GDM1 (cell line): ENCODE measurements at regions not wholly inside any gene's neighbourhood (a gene's known extent, or its start where the extent isn't known, plus 50 kb on each side); places are given as distances from the start of the nearest gene placed in this dataset.
A peak's percentile ranks its signal among the peaks of the same experiment; 100 is the strongest.
"Not testable (repeated sequence)": the region's sequence is repeated elsewhere in the genome, so short reads cannot be mapped to it uniquely, and the experiment has no call there.

ENCODE experiments used
- DNase-seq: peaks from one replicate; lab custom pipeline; 2025; lab: John Stamatoyannopoulos, UW

- DNase-seq, result no peak
These were observed 128.7 kb downstream of the KBTBD2 start for GRCh38 chr7:32762925-32763293.

DNA sequence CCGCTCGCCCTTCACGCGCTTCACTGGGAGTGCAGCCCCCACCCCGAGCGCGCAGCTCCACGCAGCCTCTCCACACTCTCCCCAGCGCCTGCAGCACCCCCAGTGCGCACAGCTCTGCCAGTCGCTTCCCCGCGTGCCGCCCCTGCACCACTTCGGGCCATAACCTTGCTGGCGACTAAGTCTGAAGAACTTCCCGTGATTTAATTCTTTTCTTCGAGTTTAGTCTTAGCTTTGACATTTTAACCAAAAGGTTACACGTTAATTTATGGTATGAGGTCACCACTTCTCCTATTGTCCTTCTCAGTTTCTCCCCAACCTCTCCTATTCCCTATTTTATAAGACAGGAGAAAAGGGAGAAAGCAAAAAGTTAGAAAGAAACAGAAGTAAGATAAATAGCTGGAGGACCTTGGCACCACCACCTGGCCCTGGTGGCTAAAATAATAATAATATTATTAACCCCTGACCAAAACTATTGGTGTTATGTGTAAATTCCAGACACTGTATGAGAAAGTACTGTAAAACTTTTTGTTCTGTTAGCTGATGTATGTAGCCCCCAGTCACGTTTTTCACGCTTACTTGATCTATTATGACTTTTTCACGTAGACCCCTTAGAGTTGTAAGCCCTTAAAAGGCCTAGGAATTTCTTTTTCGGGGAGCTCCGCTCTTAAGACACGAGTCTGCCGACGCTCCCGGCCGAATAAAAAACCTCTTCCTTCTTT, 129.2 kb downstream of the KBTBD2 start:
- not testable (repeated sequence) for DNase-seq

DNA sequence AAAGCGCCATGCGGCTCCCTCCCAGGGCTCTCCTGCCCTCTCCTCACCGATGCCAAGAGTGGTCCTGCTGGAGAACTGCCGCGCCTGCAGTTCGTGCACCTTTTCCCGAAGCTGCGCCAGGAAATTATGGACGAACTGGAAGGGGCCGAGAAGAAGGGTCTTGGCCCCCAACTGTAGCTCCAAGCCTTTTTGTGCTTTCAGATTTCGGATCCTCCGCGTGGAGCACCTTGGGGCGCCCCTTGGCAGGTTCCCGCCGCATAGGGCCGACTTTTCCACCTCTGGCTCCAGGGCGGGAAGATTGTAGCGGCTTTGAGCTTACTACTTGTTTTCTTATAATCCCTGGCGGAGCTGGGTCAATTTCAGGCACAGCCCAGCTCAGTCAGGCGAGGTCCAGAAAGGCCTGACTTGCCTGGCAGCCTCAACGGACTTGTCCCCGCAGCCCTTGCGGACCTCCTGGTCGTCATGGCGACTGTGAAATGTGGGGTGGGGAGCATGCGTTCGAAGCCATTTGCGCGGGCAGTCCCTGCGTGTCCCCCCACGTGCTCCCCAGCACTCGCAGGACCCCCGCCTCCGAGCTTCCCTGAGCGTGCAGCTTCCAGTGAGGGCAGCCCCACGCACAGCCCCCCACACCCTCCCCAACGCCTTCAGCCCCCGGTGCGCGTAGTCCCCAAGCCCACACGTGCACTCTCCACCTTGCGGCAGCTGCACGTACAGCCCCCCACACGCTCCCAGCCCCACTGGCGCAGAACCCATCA, 129.9 kb downstream of the KBTBD2 start:
- DNase-seq, result no peak

DNA sequence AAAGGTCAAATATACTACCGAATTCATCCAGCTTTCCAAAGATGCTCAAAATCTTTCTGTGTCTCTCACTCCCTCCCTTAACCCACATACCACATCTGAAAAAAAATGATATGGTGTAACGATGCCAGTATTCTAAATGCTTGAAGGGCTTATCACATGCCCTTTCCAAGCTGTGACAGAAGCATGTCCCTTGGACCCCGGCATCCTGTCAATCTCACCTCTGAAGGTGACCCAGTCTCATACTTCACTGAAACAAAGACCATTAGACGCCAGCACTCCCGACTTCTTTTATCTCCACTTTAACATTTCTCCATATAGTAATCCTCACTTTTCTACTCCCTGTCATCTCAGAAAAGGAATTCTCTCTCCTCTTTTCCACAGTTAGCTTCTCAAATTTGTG, 130.8 kb downstream of the KBTBD2 start:
- not testable (repeated sequence) for DNase-seq

DNA sequence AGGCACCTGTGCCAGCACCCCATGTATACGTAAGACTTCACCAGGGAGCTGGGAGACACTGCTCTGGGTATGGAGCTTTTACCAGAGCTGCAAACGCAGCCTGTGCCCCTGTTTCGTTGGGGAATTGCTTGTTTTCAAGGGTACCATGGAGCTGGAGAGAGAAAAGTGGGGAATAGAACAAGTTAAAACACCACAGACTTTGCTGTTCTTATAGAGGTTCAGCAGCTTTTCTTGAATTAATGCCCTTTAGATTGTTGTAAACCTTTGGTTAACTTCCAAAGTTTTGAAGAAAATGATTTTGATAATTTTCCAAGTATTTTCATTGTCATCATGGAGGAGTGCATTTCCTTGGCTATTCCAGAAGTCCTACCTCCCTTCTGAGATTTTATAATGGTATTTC, 131.7 kb downstream of the KBTBD2 start:
- not testable (repeated sequence) for DNase-seq

- DNase-seq, result not testable (repeated sequence)
These were observed 137.7 kb downstream of the KBTBD2 start for GRCh38 chr7:32753872-32754271.

GRCh38 chr7:32748337-32748736, 143.2 kb downstream of the KBTBD2 start:
- DNase-seq, result not testable (repeated sequence)

DNA sequence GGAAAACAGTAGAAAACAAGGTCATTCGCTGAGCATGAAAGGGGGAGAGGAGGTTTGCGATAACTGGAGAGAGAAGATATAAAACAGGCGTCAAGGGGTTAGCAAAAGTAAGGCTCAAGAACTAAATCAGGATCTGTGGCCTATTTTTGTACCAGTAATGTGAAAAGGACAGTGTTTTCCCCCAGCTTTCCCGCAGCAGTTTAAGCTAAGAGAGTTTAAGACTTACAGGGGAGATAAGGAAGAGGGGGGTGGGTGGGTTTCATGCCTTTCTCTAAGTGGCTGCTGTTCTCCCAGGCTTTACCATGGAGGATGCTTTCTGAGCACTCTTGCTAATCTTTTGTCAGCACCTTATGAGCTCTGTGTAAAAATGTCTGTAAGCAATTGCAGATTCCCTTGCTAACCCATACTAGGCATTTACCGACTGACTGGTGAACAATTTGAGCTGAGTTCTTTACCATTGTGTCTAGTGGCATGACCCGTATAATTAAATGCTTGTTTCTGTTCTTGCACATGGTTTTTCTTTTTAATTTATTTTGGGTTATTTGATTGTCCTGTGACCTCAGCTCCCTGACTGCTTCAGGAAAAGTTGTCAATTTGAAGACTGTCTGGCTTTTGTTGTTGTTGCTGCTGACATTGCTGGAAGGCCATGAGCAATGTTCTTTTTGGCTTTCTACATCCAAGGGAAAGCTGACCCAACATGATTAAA, 144.0 kb downstream of the KBTBD2 start:
- not testable (repeated sequence) for DNase-seq

GRCh38 chr7:32741853-32742476, 149.6 kb downstream of the KBTBD2 start:
- DNase-seq, result not testable (repeated sequence)

DNA sequence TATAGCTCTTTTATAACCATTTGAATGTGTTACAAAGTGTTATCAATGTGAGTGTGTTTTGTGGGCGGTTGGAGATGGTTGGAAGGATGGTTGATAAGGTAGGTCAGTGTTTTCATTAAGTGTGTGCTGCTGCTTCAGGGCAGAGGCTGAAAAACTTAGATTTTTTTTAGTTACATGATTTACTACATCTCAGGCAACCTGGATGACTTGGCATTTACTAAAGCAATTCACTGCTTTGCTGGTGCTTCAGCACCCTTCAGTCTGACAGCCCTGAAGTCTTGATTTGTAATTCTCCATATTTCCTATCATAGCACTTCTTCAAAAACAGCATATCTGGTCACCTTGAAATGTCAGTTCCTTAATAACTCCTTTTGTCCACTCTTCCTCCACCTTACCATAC, 151.8 kb downstream of the KBTBD2 start:
- not testable (repeated sequence) for DNase-seq

DNA sequence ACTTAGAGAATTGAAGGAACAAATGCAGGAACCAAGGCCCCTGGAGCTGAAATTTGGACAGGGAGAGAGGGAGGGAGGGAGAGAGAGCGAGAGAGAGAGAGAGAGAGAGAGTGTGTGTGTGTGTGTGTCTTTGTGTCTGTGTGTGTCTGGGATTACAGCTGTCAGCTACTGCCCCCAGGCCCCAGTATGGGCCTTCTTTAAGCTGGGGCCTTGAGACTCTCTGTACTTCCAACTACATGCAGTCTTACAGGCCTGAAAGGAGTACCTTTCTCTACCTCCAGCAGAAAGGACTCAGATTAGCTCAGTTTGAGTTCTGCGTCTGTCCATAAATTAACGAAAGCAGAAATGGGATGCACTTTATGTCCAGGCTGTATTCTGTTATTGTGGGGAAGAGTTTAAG, 153.2 kb downstream of the KBTBD2 start:
- DNase-seq, result not testable (repeated sequence)

- DNase-seq, result not testable (repeated sequence)
These were observed 158.8 kb downstream of the KBTBD2 start for GRCh38 chr7:32732767-32733166.

- not testable (repeated sequence) for DNase-seq
These were observed 162.3 kb downstream of the KBTBD2 start for GRCh38 chr7:32729335-32729675.

DNA sequence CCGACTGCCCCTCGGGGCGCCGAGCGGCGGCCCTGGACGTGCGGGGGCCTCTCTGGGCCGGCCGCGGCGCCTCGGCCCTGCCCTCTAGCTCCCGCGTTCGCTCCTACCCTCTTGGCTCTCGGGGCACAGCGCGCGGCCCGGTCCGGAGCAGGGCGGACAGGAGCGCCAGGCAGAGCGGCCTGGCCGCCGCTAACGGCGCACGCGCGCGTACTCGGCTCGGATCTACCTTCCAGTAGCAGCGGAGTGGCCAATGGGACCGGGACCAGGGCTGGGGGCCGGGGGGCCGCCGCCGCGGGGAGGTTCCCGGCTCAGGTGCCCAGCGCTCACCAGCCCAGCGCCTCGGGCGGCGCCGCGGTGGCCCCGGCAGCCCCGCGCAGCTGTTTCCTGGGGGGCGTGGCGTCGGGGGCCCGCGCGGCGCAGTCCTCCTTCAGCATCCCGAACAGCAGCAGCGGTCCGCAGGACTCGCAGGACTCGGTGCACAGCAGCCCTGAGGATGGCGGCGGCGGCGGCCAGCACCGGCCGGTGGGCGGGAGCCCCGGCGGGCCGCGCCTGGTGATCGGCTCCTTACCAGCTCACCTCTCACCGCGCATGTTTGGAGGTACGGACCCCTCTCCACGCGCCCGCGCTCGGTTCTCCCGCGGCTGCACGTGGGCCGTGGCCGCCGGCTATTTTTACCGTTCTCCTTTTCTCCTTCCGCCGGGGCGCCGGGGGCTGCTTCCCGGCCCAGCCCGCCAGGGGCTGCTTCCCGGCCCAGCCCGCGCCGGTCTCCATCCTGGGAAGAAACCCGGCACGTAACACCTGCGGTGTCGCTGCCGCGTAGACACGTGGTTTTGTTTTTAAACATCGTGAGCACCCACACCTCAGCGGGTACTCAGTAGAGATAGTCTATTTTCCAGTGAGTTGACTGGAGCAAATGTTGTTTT, 162.9 kb downstream of the KBTBD2 start:
- peak; percentile 69 for DNase-seq

GRCh38 chr7:32727483-32728411, 163.8 kb downstream of the KBTBD2 start:
- peak; percentile 53 for DNase-seq

GRCh38 chr7:32722837-32723236, 168.7 kb downstream of the KBTBD2 start:
- not testable (repeated sequence) for DNase-seq

GRCh38 chr7:32694182-32694581, 197.4 kb downstream of the KBTBD2 start:
- DNase-seq, result no peak

DNA sequence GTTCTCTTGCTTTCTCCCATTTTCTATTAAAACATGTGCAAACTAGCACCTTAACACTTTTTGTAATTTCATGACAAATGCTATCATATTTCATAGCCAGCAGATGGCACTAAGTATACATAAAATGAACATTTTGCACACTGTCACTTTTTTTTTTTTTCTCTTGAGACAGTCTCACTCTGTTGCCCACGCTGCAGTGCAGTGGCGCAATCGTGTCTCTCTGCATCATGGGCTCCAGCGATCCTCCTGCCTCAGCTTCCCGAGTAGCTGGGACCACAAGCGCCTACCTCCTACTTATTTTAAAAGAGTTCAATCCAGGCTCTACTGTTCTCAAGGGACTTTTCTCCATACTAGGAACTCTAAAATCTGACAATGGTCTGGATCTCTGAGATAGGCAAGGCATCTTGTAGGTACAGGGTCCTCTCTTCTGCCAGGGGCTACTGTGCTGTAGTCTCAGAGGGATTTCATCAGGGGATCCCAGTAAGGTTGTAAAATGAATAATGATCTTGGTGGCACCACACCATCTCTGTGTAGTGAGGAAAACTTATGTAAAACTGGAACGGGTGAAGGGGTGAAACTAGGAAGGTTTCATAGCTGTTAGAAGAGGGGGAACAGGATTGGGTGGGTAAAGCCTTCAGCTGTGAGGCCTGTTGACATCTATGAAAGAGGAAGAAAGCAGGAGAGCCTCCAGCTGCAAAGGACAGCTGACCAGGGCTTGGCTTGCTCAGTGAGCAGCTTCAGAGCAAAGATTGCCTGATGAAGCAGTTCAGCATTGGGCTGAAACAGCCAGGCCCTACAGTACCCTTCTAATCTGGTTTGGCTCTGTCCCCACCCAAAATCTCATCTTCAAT, 196.9 kb downstream of the AVL9 start:
- not testable (repeated sequence) for DNase-seq

DNA sequence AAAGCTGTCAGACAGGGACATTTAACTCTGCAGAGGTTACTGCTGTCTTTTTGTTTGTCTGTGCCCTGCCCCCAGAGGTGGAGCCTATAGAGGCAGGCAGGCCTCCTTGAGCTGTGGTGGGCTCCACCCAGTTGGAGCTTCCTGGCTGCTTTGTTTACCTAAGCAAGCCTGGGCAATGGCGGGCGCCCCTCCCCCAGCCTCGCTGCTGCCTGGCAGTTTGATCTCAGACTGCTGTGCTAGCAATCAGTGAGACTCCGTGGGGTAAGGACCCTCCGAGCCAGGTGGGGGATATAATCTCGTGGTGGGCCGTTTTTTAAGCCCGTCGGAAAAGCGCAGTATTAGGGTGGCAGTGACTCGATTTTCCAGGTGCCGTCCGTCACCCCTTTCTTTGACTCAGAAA, 192.8 kb downstream of the AVL9 start:
- not testable (repeated sequence) for DNase-seq
